GM12891 (cell line): ENCODE measurements at regions not wholly inside any gene's neighbourhood (a gene's known extent, or its start where the extent isn't known, plus 50 kb on each side); places are given as distances from the start of the nearest gene placed in this dataset.

Experiments used
- DNase-seq: peaks from one replicate; pipeline ENCODE4 v3.0.0; 2011; ENCODE audit warnings: low spot score; ENCODE audit not compliant: insufficient read length
- FAIRE-seq: peaks from 2 replicates; lab custom pipeline; 2011; peaks lifted over from hg19 to GRCh38; lab: Jason Lieb, UNC
- PAX5 ChIP-seq: IDR thresholded peaks from 2 replicates; pipeline ENCODE4 v1.6.1; 2011; ENCODE audit warnings: low read length, moderate library complexity, mild to moderate bottlenecking; ENCODE audit not compliant: insufficient read depth, severe bottlenecking
- POLR2A ChIP-seq: IDR thresholded peaks from 2 replicates; pipeline ENCODE4 v1.6.1; 2011; ENCODE audit warnings: low read depth, low read length, control low read depth
- POLR2AphosphoS5 ChIP-seq: IDR thresholded peaks from 2 replicates; pipeline ENCODE4 v1.6.1; 2011; ENCODE audit warnings: low read depth, low read length, control low read depth
- POU2F2 ChIP-seq: IDR thresholded peaks from 2 replicates; pipeline ENCODE4 v1.6.1; 2011; ENCODE audit warnings: low read depth, mild to moderate bottlenecking, control low read depth, low read length, moderate library complexity
- SPI1 ChIP-seq: IDR thresholded peaks from 2 replicates; pipeline ENCODE4 v1.6.1; 2011; ENCODE audit warnings: low read depth, low read length, control low read depth
- TAF1 ChIP-seq: IDR thresholded peaks from 2 replicates; pipeline ENCODE4 v1.6.1; 2011; ENCODE audit warnings: low read depth, low read length, control low read depth

DNA sequence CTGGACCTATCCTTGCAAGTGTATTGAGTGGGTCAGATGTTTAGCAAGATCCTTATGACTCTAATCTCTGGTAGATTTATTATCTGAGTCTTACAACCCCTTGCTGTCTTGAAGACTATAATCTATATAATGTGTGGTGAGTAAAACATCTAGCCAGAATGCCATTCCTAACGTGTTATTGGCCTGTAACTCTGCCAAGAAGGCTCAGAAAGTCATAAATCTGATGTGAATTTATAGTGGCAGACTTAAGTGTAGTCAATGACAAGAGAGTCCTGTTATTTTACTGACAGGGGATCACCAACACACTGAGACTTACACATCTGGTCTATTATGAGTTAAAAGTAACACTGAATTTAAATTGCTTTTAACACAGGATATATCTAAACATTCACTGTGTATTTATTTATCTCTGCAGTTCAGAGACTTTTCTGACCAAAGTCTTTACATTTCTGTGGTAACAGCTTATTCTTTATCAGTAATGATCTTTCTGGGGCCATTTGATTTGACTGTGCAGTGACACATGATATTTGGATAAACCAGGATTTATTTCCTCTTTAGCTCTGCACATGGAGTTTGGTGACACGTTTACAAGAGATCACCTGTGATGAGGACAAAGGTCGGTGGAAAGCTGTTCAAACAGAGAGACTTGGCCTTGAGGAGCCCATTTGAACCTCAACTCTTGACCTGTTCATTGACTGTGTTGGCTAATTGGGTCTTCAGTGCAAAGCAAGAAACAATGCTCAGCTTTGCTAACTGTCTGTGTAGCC, 415.8 kb downstream of the STIM2 start:
- TF ChIP-seq TAF1 = no peak
- no peak for TF ChIP-seq POLR2AphosphoS5
- no peak for TF ChIP-seq SPI1
- no peak for TF ChIP-seq POU2F2
- no peak for TF ChIP-seq POLR2A
- TF ChIP-seq PAX5 = no peak
- FAIRE-seq (no peak), DNase-seq (no peak)

DNA sequence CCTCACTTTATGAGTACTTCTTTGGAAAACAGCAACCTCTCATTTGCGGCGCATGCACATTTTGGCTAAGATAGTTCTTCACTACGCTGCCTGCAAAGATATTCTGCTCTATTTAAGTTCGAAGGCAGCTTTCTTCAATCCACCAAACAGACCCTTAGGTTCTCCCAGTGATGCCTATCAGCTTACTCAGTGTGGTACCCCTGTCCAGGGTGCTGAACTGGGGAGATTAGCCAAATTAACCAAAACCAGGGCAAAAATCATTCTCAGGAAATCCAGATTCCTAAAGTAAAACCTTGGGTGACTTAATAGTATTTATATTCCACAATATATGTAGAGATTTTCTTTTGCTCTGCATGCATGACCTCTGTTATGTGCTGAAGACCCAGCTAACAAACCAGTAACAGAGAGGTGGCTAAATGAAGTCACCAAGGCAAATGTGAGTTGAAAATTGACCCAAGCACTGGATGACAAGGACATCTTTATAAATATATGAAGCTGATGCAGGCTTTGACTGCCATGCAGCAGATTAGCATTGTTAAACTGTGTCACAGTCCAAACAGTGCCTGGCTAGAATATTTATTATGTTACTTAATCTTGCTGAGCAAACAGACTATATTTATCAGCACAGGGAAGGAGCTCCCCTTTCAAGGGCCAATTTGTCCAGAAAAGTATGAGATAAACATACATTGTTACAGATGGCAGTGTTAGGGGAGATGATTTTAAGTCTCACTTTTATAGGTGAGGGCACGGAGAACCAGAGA, 418.2 kb downstream of the STIM2 start:
- no peak for DNase-seq
- no peak for FAIRE-seq
- TF ChIP-seq POLR2AphosphoS5 (no peak), TAF1 (no peak), SPI1 (no peak), POU2F2 (no peak), PAX5 (no peak), POLR2A (no peak)

DNA sequence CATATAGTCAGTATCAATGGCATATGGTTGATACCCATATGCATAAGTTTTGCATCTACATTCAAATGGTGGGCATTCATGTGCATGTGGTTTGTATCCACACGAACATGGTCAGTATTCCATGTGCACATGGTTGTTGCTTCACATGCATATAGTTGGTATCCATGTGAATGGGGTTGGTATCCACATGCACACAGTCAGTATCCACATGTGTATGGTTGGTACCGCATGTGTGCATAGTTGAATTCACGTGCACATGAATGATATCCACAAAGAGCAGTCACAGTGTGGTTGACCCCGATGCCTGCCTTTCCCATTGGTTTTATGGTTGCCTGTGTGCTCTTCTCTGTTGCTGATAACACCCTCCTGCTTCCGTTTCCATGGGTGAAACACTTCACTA, 427.9 kb downstream of the STIM2 start:
- TF ChIP-seq POLR2AphosphoS5 (no peak), SPI1 (no peak), POLR2A (no peak), POU2F2 (no peak), TAF1 (no peak), PAX5 (no peak)
- FAIRE-seq = no peak
- no peak for DNase-seq

DNA sequence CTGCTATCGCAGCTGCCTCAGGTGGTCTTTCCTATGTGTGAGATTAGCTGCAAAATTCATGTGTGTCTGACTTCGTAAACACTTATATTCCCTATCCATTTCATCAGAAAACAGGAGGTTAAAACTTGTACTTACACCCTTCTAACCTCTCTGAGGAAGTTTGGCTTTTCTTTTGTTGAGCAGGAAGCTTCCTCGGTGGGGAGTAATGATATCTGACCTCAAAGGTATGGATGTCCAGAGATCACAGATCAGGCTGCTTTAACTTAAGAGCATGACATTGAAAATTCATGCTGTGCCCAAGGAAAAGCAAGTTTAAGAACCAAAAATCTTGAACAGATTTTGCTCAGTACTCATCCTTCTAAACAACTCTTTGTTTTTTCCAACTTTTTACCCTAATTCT, 429.1 kb downstream of the STIM2 start:
- FAIRE-seq (no peak), DNase-seq (no peak)
- TF ChIP-seq PAX5 (no peak), POLR2A (no peak), POU2F2 (no peak), POLR2AphosphoS5 (no peak), SPI1 (no peak), TAF1 (no peak)

DNA sequence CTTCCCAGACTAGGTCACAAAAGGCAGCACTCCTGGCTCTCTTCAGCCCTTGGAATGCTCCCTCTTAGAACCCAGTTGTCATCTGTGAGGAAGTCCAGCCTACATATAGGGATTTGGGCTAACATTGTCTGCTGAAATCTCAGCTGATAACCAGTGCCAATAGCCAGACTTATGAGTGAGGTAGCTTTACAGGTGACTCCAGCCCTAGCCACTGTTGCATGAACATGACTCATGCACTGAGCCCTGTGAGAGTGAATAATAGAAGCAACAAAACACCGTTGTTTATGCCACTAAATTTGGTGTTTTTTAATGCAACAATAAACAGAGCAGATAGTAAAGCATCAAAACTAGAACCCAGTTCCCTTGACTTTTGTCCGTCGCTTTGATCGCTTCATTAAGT, 433.2 kb downstream of the STIM2 start:
- TF ChIP-seq SPI1 (no peak), TAF1 (no peak), POU2F2 (no peak), POLR2AphosphoS5 (no peak), PAX5 (no peak), POLR2A (no peak)
- DNase-seq (no peak), FAIRE-seq (no peak)

DNA sequence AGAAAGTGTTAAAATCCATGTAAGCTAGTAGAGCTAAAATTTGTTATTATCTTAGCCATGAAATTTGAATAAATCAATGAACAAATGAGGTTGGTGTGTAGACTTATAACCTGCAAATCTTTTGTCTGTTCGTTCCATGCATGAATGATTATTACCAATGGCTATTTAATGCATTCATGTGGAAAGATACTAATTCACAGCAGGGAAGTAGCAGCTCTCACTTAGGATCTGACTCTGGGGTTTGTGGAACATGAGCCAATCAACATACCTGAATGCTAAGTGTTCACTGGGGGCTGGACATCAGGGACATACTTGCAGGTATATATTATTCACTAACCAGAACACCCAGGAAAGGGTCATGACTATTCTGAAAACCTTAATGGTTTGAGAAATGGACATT, 444.1 kb downstream of the STIM2 start:
- TF ChIP-seq POLR2AphosphoS5 = no peak
- TF ChIP-seq TAF1 = no peak
- TF ChIP-seq PAX5 = no peak
- TF ChIP-seq SPI1 = no peak
- TF ChIP-seq POU2F2 = no peak
- no peak for TF ChIP-seq POLR2A
- DNase-seq (no peak), FAIRE-seq (no peak)

DNA sequence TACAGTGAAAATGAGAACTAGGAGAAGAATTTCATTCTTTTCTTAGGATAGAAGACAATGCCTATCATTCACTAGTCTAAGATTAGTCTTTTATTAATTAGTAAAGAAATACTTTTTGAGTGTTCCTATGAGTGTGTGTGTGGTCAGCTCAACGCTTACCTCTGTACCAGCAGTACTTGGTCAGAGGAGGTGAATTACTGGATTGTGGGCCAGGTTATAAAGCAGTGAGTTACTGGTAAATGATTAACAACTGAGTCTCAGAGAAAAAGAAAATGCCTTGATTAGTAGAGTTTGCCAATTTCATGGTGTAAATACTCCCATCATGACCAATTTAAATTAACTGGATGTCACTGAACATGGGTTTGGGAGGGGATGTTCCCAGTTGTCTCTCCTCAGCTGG, 444.6 kb downstream of the STIM2 start:
- DNase-seq (no peak), FAIRE-seq (no peak)
- TF ChIP-seq POLR2A (no peak), POU2F2 (no peak)

DNA sequence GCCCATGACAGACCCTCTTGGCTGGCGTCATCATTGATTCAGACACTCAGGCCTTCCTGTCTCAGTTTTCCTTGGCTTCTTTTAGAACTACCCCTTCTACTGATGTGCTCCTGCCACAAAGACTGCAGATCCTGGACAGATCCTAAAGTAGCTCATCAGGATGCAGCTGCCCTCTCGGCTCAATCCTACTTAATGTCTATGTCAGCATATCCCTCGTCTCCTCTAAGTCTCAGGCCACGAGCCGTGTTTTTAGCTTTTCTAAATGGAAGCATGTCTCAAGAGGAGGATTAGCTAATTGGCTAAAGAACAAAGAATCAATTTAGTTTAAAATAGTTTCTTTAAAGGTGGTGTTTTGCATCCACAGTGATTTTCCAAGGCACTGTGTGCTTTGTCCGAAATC, 447.7 kb downstream of the STIM2 start:
- FAIRE-seq = no peak
- no peak for DNase-seq
- no peak for TF ChIP-seq TAF1
- no peak for TF ChIP-seq PAX5
- no peak for TF ChIP-seq POLR2A
- no peak for TF ChIP-seq POU2F2
- no peak for TF ChIP-seq POLR2AphosphoS5
- no peak for TF ChIP-seq SPI1

DNA sequence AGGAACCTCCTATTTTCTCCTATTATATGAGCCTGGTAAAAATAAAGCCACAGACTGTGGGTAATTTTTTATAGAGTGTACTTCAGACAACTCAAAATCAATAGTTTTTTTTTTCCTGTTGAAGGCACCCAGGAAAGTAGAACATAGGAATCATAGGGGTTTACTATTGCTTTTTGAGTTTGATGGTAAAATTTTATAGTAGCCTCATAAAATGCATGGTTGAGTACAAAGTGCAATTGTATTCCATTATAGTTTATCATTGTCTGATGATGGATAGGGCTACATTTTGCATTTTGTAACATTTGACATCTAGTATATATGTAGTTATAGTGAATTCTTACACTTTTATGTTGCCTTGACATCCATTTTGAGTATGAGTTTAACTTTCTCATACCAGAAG, 455.0 kb downstream of the STIM2 start:
- DNase-seq (no peak), FAIRE-seq (no peak)
- TF ChIP-seq POLR2A (no peak), POLR2AphosphoS5 (no peak), TAF1 (no peak), SPI1 (no peak), POU2F2 (no peak), PAX5 (no peak)

DNA sequence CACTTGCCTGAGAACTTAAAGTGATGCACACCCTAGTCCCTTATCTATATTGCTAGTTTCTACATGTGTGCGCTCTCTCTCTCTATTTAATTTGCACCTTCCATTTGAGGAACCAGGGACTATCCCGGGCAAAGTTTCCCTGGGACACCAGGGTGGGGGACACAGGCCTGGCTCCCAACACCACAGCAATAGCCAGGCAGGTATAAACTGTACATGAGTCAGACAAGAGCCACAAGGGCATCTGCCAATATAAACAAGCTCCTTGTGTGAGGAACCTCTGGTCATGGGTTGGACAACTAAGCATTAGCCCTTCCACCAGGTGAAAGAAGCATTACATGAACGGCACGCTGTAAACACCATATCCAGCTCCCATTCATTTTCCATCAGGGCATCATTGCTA, 455.5 kb downstream of the STIM2 start:
- FAIRE-seq (no peak), DNase-seq (no peak)
- TF ChIP-seq POLR2A = no peak
- TF ChIP-seq PAX5 = no peak
- no peak for TF ChIP-seq TAF1
- TF ChIP-seq POLR2AphosphoS5 = no peak
- no peak for TF ChIP-seq POU2F2
- TF ChIP-seq SPI1 = no peak
